WERI-Rb-1 (cell line): ENCODE measurements at regions not wholly inside any gene's neighbourhood (a gene's known extent, or its start where the extent isn't known, plus 50 kb on each side); places are given as distances from the start of the nearest gene placed in this dataset.

ENCODE experiments used
- DNase-seq: peaks from one replicate; pipeline ENCODE4 v3.0.0-alpha.2; 2020
- H3K27ac ChIP-seq: fragments of 250-450 bp; sonication (Bioruptor Pico); 2 replicates; pipeline ENCODE4 v1.5.1; 2020; ENCODE audit warnings: mild to moderate bottlenecking, moderate library complexity
- H3K27me3 ChIP-seq: fragments of 250-450 bp; sonication (Bioruptor Pico); 2 replicates; pipeline ENCODE4 v1.5.1; 2021; ENCODE audit warnings: mild to moderate bottlenecking, low read depth, moderate library complexity; ENCODE audit not compliant: insufficient read depth, severe bottlenecking
- H3K36me3 ChIP-seq: fragments of 250-450 bp; sonication (Bioruptor Pico); 2 replicates; pipeline ENCODE4 v1.5.1; 2020; ENCODE audit warnings: mild to moderate bottlenecking, moderate library complexity
- H3K4me3 ChIP-seq: 2 replicates; pipeline ENCODE4 v1.5.1; 2011; ENCODE audit warnings: low read depth, mild to moderate bottlenecking, control low read depth, low read length
- H3K9me3 ChIP-seq: fragments of 250-450 bp; sonication (Bioruptor Pico); 2 replicates; pipeline ENCODE4 v1.5.1; 2021; ENCODE audit warnings: mild to moderate bottlenecking, moderate library complexity; ENCODE audit not compliant: severe bottlenecking
- TF ChIP-seq, protein P1 (sequence below): IDR thresholded peaks from 2 replicates; pipeline ENCODE4 v1.5.1; 2011; ENCODE audit warnings: low read depth, mild to moderate bottlenecking, control low read depth, inconsistent platforms, low read length

DNA sequence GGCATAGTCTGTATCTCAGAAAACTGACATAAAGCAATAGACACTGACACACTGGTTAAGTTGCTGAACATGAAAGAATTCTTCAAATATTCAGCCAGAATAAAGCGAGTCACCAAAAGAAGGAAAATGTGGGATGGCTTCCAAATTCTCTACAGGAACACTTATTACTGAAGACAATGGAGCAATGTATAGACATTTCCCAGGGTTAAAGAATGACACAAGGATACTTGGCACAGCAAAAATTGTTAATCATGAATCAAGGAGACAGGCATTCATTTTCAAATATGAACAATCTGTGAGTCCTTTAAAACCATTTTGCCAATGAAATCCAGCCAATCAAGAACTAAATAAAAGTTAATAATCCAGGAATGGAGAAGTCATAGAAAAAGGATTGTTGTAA, 92.5 kb downstream of the MTX3 start:
- no peaks in the 10 kb centered on the region for H3K36me3 ChIP-seq
- no peaks in the 10 kb centered on the region for H3K9me3 ChIP-seq
- TF ChIP-seq, protein P1, sequence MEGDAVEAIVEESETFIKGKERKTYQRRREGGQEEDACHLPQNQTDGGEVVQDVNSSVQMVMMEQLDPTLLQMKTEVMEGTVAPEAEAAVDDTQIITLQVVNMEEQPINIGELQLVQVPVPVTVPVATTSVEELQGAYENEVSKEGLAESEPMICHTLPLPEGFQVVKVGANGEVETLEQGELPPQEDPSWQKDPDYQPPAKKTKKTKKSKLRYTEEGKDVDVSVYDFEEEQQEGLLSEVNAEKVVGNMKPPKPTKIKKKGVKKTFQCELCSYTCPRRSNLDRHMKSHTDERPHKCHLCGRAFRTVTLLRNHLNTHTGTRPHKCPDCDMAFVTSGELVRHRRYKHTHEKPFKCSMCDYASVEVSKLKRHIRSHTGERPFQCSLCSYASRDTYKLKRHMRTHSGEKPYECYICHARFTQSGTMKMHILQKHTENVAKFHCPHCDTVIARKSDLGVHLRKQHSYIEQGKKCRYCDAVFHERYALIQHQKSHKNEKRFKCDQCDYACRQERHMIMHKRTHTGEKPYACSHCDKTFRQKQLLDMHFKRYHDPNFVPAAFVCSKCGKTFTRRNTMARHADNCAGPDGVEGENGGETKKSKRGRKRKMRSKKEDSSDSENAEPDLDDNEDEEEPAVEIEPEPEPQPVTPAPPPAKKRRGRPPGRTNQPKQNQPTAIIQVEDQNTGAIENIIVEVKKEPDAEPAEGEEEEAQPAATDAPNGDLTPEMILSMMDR = no peak
- H3K4me3 ChIP-seq = no peak overlapping the region
- H3K27ac ChIP-seq = no peak overlapping the region
- no peak for DNase-seq
- H3K27me3 ChIP-seq = no peaks in the 10 kb centered on the region

DNA sequence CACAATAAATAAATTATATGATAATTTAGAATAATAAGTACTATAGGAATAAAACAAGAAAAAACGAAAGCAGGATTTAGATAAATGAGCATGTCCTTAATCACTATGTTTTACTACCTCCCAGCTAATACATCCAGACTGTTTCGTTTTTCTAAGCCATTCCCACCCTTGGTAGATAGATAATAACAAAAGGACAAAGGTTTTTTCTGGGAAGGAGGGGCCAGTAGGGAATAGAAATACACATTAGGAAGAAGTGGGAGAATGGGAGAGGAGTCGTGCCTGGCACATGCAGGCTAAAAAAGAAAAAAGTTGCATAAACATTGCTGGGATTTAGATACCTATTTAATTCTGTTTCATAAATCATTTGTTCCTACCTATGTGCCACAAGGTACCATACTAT, 97.1 kb downstream of the MTX3 start:
- no peaks in the 10 kb centered on the region for H3K9me3 ChIP-seq
- H3K27ac ChIP-seq = no peak overlapping the region
- no peak overlapping the region for H3K4me3 ChIP-seq
- DNase-seq = no peak
- TF ChIP-seq, protein P1 = no peak
- no peaks in the 10 kb centered on the region for H3K36me3 ChIP-seq
- H3K27me3 ChIP-seq = no peaks in the 10 kb centered on the region

DNA sequence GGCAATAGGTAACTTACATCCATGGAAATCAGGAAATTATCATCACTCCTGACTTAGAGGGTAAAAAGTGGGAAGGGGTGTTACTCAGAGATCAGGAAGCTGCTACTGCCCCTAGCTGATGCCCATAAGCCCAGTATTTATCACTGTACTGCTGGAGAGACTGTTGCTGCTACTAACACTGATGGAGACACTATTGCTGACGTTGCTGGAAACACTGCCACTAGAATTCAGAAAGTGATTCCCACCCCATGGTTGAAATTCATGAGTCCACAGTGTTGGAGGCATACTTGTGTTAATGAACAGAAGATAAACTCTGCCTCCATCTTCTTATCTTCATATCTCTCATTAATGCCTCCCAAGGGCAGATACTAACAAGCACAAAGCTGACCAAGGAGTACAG, 97.6 kb downstream of the MTX3 start:
- no peaks in the 10 kb centered on the region for H3K27me3 ChIP-seq
- DNase-seq = no peak
- H3K9me3 ChIP-seq = no peaks in the 10 kb centered on the region
- TF ChIP-seq, protein P1 = no peak
- no peak overlapping the region for H3K27ac ChIP-seq
- no peak overlapping the region for H3K4me3 ChIP-seq
- H3K36me3 ChIP-seq = no peaks in the 10 kb centered on the region

DNA sequence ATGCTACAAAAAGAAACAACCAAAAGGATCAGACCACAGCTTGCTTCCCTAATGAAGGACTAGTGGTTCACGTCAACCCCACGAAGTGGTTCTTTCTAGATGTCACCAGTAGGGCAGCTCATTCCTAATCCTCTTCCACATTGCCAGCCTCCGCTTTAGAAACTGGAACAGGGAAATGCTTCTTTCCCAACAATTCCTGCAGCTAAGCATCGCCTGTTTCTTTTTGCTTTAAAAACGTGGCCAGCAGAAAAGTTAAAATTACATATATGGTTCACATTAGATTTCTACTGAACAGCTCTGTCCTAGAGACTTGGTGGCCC, 100.2 kb downstream of the MTX3 start:
- Histone ChIP-seq H3K4me3 (no peak overlapping the region), H3K36me3 (no peaks in the 10 kb centered on the region), H3K27me3 (no peaks in the 10 kb centered on the region), H3K27ac (no peak overlapping the region), H3K9me3 (peaks cover 3% of the 10 kb centered on the region)
- TF ChIP-seq, protein P1 = no peak
- DNase-seq = no peak

DNA sequence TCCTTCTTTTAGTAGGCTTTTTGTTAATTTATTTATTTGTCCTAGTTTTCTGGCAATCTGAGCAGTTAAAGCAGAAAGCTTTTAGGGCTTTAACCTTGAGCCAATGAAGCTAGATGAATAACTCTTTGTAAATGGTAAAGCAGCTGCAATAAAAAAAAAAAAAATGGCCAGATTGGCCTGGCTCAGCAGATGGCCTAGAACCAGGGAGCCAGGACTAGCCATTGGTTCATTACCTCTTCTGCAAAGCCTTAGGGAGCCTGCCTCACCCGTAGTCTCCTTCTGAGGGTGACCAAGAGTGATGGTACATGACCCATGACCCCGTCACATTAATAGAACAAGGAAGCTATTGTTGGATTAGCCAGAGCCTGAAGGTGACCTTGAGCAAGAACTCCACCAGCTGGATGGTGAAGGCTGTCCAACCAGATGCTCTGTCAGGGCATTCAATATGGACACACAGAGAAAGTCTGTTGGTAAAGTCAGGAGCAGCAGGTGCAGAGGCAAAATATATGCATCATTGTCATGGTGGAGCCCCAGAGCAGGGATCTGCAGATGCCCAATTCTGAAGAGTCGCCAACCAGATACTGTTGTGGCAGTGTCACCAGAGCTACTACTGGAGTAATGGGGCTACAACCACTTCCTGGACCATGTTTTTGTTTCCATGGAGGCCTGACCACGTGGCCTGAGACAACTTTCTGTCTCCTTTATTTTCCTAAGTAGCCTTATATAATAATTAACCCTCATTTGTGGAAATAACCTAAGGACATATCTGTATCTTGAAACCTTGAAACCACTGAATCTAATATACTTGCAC, 100.7 kb downstream of the MTX3 start:
- TF ChIP-seq, protein P1 = no peak
- DNase-seq = no peak
- Histone ChIP-seq H3K36me3 (no peaks in the 10 kb centered on the region), H3K4me3 (no peak overlapping the region), H3K27ac (no peak overlapping the region), H3K27me3 (no peaks in the 10 kb centered on the region), H3K9me3 (peaks cover 3% of the 10 kb centered on the region)

DNA sequence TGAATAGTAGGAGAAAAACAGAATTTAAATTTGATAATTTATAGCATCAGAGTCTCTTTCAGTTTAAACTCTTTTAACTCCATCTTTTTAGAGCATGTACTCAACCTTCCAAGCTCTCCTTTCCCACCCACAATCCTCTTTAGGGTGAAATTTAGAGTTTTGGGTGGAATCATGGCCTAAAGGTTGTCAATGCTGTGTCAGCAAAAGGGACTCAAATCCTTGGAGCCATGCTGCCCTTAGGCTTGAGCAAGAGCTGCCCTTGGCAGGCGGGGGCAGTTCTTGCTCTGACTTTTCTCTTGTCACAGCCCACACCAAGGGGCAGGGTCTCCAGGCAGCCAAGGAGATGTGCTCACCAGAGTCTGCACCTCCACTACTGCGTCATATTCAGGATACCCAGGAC, 102.4 kb downstream of the MTX3 start:
- TF ChIP-seq, protein P1 = no peak
- Histone ChIP-seq H3K4me3 (no peak overlapping the region), H3K9me3 (peaks cover 3% of the 10 kb centered on the region), H3K27me3 (no peaks in the 10 kb centered on the region), H3K36me3 (no peaks in the 10 kb centered on the region), H3K27ac (no peak overlapping the region)
- DNase-seq = no peak
